Fibroblast of the aortic adventitia (primary cell): ENCODE measurements at regions not wholly inside any gene's neighbourhood (a gene's known extent, or its start where the extent isn't known, plus 50 kb on each side); places are given as distances from the start of the nearest gene placed in this dataset.

ENCODE experiments used
- DNase-seq: peaks from one replicate; pipeline ENCODE4 v3.0.0-alpha.2; 2010; ENCODE audit warnings: low read depth
- H3K4me3 ChIP-seq: 2 replicates; pipeline ENCODE4 v1.5.1; 2011; ENCODE audit warnings: low read depth, mild to moderate bottlenecking, control low read depth, low read length, moderate library complexity
- CTCF ChIP-seq: IDR thresholded peaks from 2 replicates; pipeline ENCODE4 v1.5.1; 2011; ENCODE audit warnings: mild to moderate bottlenecking, low read length, control low read depth, inconsistent platforms; ENCODE audit not compliant: insufficient read depth

- DNase-seq, result no peak
- H3K4me3 ChIP-seq, result no peak overlapping the region
- no peak for TF ChIP-seq CTCF
Observed at GRCh38 chr12:115806000-115806399, 471.5 kb downstream of the MED13L start.

DNA sequence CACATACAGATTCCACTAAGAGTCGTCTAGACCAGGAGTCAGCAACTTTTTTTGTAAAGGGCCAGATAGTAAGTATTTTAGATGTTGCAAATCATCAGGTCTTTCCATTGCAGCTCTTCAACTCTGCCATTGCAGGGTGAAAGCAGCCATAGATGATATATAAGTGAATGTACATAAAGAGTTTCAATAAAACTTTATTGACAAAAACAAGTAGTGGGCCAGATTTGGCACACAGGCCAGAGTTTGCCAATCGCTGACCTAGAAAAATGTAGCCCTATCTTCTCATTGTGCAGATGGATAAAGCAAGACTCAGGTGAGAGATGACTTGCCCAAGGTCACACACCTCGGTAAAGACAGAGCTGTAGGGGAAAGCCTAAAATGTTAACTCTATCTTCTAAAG lies 474.7 kb downstream of the MED13L start:
- TF ChIP-seq CTCF, result no peak
- no peak for DNase-seq
- H3K4me3 ChIP-seq, result no peak overlapping the region

DNA sequence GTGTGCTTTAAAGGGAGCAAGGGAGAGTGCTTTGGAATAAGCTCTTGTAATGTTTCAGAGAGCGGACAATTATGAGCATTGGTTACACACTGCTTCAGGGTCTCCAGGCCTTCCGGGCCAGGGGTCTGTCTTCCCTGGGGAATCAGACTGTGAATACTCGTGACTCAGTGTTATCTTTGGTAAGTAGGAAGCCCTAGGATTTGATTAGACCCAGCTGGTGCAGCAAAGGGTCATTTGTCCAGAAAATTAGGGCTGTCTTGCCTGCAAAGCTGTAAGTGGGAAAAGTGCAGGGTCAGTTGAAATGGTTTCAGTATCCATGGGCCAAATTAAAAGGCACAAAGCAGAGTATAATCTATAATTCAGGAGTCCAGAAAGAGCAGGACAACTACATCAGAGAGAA lies 475.6 kb downstream of the MED13L start:
- no peak for DNase-seq
- TF ChIP-seq CTCF, result no peak
- H3K4me3 ChIP-seq, result no peak overlapping the region

DNA sequence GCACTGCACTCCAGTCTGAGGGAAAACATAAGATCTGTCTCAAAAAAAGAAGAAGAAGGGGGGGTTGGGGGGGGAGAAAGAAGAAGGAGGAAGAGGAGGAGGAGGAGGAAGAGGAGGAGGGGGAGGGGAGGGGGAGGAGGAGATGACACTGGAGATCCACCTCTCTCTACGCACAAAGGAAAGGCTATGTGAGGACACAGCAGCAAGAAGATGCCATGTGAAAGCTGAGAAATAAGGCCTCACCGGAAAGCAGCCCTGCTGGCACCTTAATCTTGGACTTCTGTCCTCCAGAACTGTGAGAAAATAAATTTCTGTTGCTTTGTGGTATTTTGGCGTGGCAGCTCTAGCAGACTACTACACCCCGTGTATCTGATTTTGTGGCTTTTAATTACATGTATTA lies 477.9 kb downstream of the MED13L start:
- H3K4me3 ChIP-seq, result no peak overlapping the region
- DNase-seq, result no peak
- TF ChIP-seq CTCF, result no peak

DNA sequence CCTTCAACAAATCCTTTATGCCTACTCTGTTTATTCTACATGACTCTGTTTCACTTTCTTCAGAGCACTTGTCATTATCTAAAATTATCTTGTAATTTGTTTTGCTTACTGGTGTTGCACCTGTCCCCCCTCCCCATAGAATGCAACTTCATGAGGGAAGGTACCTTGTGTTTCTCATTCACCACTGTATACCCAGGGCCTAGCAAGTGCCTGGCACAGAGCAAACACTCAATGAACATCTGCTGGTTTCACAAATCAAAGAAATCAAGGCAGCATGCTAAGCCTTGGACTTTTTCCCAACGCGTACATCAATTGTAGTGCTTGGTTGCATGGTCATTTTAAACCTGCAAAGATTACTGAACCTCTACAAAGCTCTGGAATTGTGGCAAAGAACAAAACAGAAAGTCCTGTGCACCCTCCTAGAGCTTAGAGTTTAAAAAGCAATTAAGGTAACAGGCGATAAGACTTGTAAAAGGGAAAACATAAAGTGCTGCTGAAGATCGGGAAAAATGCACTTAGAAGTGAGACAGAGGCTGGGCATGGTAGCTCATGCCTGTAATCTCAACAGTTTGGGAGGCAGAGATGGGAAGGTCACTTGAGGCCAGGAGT lies 479.1 kb downstream of the MED13L start:
- H3K4me3 ChIP-seq, result no peak overlapping the region

DNA sequence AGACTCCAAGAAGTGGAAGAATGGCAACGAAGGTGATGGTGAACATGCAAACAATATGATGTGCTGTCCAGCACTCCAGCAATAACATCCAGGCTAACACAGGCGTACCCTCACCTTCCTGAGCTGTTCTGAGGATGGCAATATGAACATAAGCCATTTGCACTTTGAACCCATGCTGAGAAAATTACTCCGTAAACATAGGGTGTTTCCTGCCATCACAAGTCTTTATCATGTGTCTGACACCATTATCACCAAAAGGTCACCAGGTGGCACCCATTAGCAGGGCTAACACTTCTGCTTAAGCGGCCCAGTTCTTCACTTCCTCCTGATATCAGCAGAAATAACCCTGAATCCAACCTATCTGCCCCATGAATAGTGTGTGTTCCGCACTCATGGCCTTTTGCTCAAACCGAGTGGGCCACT lies 482.8 kb downstream of the MED13L start:
- no peak overlapping the region for H3K4me3 ChIP-seq
- DNase-seq, result no peak
- no peak for TF ChIP-seq CTCF

More for the DNA sequence above, 479.1 kb downstream of the MED13L start:
- no peak for DNase-seq
- TF ChIP-seq CTCF, result no peak

- no peak for TF ChIP-seq CTCF
- DNase-seq, result no peak
Observed at GRCh38 chr12:115791331-115791730, 486.2 kb downstream of the MED13L start.

More at GRCh38 chr12:115791331-115791730, 486.2 kb downstream of the MED13L start:
- no peak overlapping the region for H3K4me3 ChIP-seq
